GM18498 (cell line): ENCODE measurements at regions not wholly inside any gene's neighbourhood (a gene's known extent, or its start where the extent isn't known, plus 50 kb on each side); places are given as distances from the start of the nearest gene placed in this dataset.
"Not testable (repeated sequence)": the region's sequence is repeated elsewhere in the genome, so short reads cannot be mapped to it uniquely, and the experiment has no call there.

Source experiments
- ATAC-seq: cut with Tn5 transposase; IDR thresholded peaks from one replicate; pipeline ENCODE4 v1.9.1; 2021; ENCODE audit warnings: mild to moderate bottlenecking, moderate library complexity; ENCODE audit not compliant: unreplicated experiment

DNA sequence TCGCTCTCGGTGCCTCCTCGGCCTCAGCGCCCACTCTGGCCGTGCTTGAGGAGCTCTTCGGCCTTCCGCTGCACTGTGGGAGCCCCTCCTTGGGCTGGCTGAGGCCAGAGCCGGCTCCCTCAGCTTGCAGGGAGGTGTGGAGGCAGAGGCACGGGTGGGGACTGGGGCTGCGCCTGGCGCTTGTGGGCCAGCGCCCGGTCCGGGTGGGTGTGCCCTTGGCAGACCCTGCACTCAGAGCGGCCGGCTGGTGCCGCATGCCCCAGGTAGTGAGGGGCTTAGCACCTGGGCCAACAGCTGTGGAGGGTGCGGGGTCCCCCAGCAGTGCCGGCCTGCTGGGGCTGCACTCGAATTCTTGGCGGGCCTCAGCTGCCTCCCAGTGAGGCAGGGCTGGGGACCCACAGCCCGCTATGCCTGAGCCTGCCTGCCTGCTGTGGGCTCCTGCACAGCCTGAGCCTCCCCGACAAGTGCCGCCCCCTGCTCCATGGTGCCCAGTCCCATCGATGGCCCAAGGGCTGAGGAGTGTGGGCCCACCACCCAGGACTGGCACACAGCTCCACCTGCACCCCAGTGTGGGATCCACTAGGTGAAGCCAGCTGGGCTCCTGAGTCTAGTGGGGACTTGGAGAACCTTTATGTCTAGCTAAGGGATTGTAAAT, 2085.2 kb upstream of the ACO1 start:
- ATAC-seq: no peak

DNA sequence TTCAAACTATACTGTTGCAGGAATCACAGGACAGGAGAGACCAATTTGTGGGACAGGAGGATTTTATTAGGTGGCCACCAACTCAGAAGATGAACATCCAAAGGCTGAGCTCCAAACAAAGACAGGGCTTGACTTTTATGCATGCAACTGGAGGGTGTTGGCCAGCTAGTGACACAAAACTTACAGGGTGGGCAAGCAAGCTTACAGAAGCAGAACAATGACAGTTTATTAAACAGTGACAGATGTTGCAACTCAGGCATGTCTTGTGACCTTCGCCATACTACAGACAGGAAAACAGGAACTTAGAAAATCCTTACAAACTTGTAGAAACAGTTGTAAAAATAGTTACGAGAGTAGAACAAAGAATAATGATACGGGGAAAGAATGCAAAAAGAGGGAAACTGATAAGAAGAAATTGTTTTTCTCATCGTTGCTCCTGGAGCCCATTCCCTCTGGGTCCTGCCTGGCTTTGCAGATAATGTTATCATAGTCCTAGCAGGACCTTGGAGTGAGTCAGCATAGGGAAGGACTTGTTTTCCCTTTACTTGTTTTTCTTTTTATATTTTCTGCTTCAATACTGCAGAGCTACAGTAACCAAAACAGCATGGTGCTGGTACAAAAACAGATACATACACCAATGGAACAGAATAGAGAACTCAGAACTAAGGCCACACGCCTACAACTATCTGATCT, 2083.0 kb upstream of the ACO1 start:
- ATAC-seq: no peak

DNA sequence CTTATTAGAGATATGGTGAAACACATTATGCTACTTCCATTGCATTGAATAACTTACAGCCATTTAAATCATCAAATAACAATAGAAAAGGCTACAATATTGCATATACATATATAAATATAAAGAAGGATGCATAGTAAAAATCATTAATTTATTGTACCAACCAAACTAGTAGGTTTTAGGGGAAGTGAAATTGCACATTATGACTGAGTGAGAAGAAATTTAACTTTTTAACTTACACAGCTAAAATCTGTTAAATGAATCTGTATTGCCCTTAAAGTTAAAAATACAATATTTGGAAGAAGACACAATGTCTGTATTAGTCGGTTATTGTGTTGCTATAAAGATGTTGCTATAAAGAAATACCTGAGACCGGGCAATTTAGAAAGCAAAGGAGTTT, 2073.7 kb upstream of the ACO1 start:
- no peak for ATAC-seq

DNA sequence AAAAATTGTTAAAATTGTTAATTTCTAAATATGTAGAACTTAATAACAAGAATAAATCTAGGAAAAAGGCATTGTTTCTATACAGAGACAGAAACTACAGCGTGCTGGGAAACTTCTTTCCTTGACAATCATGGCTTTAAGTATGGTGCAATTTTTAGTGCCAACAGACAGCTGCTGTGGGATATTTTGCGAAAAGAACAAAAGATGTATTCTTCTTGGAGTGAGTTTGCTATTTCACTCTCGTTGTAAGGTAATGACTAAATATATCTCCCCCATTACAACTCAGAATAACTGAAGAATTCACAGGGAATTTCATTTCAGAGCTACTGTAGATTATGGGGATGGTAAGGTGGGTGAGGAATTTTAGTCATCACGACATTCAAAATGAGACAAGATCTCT, 2055.0 kb upstream of the ACO1 start:
- ATAC-seq: no peak

DNA sequence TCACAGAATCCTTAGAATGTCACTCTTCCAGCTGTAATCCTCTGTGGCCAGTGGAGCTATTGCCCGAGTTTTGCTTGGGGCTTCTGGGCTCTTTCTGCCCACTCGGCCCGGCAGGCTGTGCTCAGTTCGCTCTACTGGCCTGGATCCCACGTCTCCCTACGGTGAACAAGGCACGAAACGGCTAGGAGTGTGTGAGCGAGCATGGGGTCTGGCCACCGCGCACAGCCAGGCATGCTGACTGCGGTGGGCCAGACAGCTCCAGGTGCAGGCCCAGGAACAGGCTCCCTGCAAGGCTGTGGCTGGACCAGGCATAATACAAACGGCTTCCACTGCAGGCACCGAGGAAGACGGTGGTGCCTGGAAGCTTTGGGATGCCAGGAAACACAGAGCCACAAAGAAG, 2035.5 kb upstream of the ACO1 start:
- ATAC-seq: no peak

DNA sequence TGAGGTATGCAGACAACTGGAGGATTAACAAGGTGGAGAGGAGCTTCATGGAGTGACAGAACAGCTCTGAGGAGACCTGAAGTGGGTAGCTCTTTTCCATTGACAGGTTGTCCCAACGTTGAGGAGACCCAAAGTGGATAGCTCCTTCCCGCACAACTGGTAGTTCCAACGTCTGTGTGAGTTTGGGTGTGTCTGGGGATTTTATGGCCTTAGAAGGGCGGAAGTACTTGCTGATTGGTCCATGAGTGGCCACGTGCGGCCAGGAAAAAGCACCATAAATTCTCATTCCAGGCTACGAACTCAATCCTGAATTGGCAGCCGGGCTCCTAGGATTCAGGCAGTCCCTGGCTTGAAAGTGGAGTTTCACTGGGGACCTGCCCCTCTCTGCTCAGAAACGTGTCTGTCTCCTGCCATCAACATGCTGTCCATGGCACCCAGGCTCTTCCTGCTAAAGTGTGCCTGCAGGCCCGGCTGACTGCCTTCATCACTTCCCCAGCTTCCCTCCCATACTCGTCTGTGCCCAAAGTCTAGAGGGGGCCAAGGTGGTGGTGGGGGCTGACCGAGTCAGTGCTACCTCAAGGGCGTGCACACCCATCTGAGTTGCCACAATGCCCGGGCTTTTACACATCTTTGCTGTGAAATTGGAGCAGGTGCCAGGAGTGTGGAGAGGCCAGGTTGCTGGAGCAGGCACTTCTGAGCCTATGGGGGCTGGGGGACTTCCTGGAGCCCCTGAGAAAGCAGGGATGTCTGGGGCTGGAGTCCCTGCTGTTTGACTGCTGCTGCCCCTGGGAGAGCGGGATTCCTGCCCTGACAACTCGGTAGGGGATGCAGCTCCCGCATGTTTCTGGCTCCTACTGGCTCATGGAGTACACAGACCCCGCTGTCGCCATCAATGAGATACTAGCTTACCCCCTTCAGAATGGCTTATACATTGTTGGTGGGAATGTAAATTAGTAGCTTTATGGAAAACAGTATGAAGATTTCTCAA, 2034.6 kb upstream of the ACO1 start:
- ATAC-seq: no peak

DNA sequence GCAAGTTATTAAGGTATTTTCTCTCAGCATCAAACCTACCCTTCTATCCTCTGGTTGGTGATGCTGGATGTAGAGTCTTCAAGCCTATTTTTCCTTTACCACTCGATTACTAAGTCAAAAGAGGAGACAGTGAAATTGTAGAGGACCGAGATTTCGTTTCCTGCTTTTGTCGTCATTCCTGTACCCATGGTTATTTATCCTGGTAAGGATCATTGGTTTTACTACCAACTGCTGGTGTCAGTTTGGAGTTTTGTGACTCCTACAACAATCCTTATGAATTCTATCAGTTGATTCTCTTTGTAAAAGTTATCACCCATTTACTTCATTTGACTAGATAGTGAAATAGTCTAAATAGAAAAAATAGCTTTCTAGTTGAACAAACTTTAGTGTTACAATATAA, 2028.2 kb upstream of the ACO1 start:
- no peak for ATAC-seq

DNA sequence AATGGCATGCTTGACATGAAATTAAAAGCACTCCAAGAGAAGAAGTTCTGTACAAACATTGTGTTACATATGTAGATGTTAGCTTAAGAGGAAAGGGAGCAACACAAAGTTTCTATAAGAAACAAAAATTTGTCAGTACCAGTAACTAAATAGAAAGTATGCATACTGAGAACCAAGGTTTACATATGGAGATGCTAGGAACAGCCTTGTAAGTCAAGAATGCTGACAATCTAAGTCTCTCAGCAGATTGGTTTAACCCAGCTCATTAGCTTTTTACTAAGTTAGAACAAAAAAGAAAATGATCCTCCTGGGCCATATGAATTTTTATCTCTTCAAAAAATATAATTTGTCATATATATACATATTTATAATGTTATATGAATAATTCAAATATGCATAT, 2022.1 kb upstream of the ACO1 start:
- no peak for ATAC-seq

DNA sequence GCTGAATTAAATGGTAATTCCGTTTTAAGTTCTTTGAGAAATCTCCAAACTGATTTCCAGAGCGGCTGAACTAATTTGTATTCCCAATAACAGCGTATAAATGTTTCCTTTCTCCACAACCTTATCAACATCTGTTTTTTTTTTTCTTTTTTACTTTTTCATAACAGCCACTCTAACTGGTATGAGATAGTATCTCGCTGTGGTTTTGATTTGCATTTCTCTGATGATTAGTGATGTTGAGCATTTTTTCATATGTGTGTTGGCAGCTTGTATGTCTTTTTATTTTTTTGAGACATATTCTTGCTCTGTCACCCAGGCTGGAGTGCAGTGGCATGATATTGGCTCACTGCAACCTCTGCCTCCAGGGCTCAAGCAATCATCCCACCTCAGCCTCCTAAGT, 2018.3 kb upstream of the ACO1 start:
- not testable (repeated sequence) for ATAC-seq

DNA sequence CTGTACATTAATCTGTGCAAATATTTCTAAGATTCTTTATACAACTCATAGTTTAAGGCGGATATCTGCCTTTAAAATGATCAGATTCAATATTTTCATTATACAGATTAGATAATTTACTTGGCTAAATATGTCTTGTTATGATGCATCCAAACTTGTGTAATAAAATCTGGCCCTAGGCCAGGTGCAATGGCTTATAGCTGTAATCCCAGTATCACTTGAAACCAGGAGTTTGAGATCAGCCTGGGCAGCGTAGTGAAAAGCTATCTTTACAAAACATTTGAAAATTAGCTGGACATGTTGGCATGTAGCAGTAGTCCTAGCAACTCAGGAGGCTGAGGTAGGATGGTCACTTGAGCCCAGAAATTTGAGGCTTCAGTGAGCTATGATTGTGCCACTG, 2002.2 kb upstream of the ACO1 start:
- ATAC-seq: no peak

DNA sequence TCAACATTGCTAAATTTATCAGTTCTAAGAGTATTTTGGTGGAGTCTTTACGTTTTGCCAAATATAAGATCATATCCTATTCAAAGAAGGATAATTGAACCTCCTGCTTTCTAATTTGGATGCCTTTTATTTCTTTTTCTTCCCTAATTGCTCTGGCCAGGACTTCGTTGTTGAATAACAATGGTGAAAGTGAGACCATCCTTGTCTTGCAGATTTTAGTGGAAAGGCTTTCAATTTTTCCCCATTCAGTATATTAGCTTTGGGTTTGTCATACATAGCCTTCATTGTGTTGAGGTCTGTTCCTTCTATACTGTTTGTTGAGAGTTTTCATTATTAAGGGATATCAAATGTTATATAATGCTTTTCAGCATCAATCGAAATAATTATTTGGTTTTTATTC, 1974.2 kb upstream of the ACO1 start:
- no peak for ATAC-seq

DNA sequence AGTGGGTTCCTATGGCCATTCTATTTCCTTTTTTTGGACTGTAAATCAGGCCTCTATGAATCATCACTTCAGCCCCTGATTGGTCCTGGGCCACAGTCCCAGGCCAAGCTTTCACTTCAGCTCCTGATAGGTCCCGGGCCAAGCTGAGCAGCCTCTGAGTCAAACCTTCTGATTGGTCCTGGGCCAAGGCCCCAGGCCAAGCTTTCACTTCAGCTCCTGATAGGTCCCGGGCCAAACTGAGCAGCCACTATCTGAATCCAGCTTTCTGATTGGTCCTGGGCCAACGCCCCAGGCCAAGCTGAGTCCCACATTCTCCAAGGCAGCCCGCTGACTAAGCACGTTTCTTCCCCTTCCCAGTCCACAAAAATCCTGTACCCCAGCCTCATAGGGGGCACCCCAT, 1972.9 kb upstream of the ACO1 start:
- no peak for ATAC-seq

DNA sequence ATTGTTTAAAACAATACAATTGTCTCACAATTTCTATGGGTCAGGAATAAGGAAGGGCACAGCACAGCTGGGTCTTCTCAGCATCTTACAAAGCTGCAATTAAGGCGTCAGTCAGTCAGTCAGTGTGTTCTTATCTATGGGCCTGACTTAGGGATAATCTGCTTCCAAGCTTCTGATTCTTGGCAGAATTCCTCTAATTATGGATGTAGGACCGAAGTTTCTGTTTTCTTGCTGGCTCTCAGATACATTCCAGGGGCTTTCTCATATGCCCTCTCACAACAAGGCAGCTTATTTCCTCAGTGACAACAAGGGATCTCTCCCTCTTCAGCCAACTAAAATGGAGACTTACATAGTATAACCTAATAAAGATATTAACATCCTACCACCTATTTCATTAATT, 1925.3 kb upstream of the ACO1 start:
- no peak for ATAC-seq

DNA sequence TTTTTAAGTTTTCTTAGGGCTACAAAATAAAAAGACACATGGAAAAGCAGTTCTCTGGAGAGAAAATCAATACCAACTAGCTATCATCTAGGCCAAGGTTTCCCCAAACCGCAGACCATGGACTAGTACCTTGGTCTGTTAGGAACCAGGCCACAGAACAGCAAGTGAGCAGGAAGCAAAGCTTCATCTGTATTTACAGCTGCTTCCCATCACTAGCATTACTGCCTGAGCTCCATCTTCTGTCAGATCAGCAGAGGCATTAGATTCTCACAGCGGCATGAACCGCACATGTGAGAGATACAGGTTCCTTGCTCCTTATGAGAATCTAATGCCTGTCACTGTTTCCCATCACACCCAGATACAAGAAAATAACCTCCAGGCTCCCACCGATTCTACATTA, 1907.6 kb upstream of the ACO1 start:
- ATAC-seq: no peak

DNA sequence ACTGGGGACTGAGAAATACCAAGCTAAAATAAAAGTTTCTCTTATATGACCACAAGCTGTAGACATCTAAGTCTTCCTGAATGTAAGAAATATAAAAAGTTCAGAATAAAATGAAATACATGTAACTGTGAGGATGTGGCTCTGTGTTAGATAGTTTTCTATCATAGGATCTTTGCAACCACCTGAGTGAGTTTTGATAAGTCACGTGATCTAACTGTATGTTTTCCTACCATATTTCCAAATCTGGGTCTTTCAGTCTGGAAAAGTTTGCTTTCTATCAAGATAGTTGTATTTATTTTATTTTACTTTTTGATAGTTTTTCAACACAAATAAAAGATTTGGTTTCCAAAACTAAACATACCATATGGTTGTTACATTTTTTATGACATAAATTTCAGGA, 1905.8 kb upstream of the ACO1 start:
- ATAC-seq: no peak

DNA sequence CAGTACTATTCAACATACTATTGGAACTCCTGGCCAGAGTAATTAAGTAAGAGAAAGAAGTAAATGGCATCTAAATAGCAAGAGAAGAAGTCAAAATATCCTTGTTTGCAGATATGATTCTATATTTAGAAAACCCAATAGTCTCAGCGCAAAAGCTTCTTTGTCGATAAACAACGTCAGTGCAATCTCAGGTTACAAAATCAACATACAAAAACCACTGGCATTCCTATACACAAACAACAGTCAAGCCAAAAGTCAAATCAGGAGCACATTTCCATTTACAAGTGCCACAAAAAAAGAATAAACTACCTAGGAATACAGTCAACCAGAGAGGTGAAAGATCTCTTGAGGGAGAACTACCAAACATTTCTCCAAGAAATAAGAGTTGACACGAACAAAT, 1901.9 kb upstream of the ACO1 start:
- no peak for ATAC-seq

DNA sequence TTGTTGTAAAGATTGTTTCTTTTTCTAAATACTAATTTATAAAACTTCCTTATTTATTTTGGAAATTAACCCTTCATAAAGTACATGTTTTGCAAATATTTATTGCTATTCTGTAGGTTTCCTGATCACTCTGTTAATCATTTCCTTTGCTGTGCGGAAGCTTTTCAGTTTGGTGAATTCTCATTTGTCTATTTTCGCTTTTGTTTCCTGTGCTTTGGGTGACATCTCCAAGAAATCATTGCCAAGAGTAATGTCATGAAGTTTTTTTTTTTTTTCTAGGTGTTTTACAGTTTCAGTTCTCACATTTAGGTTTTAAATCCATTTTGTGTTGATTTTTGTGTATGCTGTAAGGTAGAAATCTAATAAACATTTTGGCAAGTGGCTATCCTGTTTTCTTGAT, 1899.8 kb upstream of the ACO1 start:
- no peak for ATAC-seq

DNA sequence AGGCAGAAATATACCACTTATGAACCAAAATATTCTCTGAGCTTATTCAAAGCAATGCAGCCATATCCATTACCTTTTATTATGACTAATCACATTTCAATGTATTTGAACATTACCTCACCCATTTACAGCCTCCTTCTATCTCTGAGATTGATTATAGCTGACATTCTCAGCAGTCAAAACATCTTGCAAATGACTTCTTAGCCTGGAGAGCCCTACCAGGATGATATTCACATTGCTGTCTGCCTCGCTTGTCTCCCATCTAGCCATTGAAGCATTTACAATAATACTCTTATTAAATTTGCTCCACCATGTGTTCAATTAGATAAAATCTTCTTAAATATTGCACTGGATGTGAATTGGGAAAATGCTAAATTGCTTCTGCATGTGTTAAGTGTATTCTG, 1879.9 kb upstream of the ACO1 start:
- no peak for ATAC-seq

DNA sequence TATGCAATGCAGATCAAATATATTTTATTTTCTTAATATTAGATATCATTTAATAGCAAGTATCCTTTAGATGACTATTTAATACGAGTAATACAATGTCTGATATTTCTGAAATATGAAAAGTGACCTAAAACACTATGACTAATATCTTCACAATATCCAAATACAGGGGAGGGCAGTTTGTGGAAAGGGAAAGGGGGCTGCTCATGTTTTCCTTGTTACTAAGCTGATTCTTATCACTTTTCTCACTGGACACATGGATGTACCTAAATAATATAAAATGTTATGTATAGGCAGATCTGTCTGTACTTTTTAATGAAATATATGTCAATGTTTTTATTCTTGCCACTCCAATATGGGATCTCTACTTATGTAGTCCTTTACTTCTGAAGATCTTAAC, 1879.1 kb upstream of the ACO1 start:
- ATAC-seq: no peak

DNA sequence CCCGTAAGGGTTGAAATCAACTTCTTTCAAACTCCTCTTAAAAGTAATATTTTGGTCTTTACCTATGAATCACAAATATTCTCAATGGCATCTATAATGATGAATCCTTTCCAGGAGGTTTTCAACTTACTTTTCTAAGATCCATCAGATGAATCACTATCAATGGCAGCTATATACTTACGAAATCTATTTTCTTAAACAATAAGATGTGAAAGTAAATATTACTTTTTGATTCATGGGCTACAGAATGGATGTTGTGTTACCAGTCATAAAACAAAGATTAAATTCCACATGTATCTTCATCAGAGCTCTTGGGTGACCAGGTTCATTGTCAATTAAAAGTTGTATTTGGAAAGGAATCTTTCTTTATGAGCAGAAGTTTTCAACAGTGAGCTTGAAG, 1877.7 kb upstream of the ACO1 start:
- no peak for ATAC-seq

DNA sequence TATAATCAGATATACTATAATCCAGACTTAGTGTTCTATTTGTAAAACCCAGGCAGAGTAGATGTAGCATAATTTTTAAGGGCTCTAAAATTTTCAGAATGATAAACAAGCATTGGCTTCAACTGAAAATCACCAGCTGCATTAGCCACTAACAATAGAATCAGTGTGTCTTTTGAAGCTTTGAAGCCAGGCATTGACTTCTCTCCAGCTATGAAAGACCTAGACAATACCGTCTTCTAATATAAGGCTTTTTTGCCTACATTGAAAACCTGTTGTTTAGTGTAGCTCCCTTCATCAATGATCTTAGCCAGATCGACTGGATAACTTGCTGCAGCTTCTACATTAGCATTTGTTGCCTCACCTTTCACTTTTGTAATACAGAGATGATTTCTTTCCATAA, 1877.3 kb upstream of the ACO1 start:
- ATAC-seq: no peak

DNA sequence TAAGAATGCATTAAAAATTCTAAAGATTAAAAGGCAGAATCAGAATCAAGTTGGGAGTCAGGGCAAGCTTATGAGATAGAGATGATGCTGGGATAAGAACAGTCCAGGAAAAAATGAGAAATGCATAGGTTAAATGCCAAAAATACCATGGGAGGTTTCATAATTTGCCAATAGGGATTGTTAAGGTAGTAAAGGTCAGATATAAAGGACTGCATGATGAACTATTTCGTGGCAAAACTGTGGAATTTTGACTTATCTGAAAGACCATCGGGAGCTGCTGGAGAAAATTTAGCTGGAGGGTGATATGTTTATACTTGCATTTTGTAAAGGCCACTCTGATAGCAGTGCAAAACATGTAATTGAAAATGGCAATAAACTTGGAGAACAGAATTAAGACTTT, 1872.8 kb upstream of the ACO1 start:
- no peak for ATAC-seq
